ENCODE measurements at regions not wholly inside any gene's neighbourhood (a gene's known extent, or its start where the extent isn't known, plus 50 kb on each side); places are given as distances from the start of the nearest gene placed in this dataset.

GRCh38 chr12:124455336-124455735, 112.1 kb downstream of the NCOR2 start:
- Histone ChIP-seq H2AK5ac (ENCODE audit: insufficient read length, low read length) (no peak overlapping the region), H3K79me1 (ENCODE audit: insufficient read depth, low read depth, low read length, poor library complexity, severe bottlenecking) (no peaks in the 10 kb centered on the region), H3K4me2 (ENCODE audit: insufficient read depth, insufficient read length, low read length) (no peak overlapping the region), H2BK5ac (ENCODE audit: insufficient read length, low read length) (no peak overlapping the region), H3K27me3 (ENCODE audit: insufficient read depth, low read length) (no peaks in the 10 kb centered on the region), H3K79me2 (ENCODE audit: insufficient read depth, low read length) (no peaks in the 10 kb centered on the region), H2BK20ac (ENCODE audit: low read depth, low read length, poor library complexity, severe bottlenecking) (no peak overlapping the region), H3K9me3 (ENCODE audit: control insufficient read depth, low read depth, low read length) (no peaks in the 10 kb centered on the region), H4K8ac (replicated peaks; ENCODE audit: insufficient read length, low read depth, low read length) (no peak overlapping the region), H2BK15ac (ENCODE audit: low read depth, low read length) (no peak overlapping the region), H3K56ac (ENCODE audit: insufficient read length, low read depth, low read length) (no peak overlapping the region), H3K27ac (ENCODE audit: insufficient read length, low read depth, low read length) (no peak overlapping the region), H2AFZ (ENCODE audit: low read length) (no peak overlapping the region), H2BK120ac (ENCODE audit: low read depth, low read length, poor library complexity, severe bottlenecking) (no peak overlapping the region), H3K9ac (ENCODE audit: extremely low read depth, insufficient read length, low read length) (no peak overlapping the region), H2BK12ac (ENCODE audit: insufficient read length, low read depth, low read length) (no peak overlapping the region), H3K23ac (ENCODE audit: insufficient read length, low read depth, low read length) (no peak overlapping the region), H3T11ph (ENCODE audit: low read length) (no peak overlapping the region), H3K14ac (ENCODE audit: insufficient read depth, low read length) (no peak overlapping the region), H3K4me1 (ENCODE audit: insufficient read depth, low read length) (no peaks in the 10 kb centered on the region), H3K18ac (ENCODE audit: insufficient read length, low read depth, low read length) (no peak overlapping the region), H3K4ac (ENCODE audit: low read depth, low read length) (no peak overlapping the region), H4K20me1 (ENCODE audit: control insufficient read depth, insufficient read depth, insufficient read length) (peaks cover 5% of the 10 kb centered on the region), H3K23me2 (ENCODE audit: insufficient read length, low read depth, low read length, poor library complexity, severe bottlenecking) (no peaks in the 10 kb centered on the region), H4K5ac (ENCODE audit: insufficient read length, low read depth, low read length) (no peak overlapping the region), H4K91ac (ENCODE audit: insufficient read length, low read depth, low read length) (no peak overlapping the region)
- Mint-ChIP-seq H3K9me3 (no peaks in the 10 kb centered on the region), H3K27me3 (ENCODE audit: low read depth) (no peaks in the 10 kb centered on the region; the same call in 1 of the 2 replicates), H3K4me1 (peaks cover 9 to 27% of the 10 kb centered on the region in 2 experiments), H3K27ac (no peak overlapping the region; a peak in 1 of 7 replicates), H3K4me3 (no peak overlapping the region), H3K36me3 (ENCODE audit: insufficient read depth in 1 of 3, low read depth in 3 of 3) (peaks cover 9 to 36% (median 26%) of the 10 kb centered on the region in 3 experiments; a peak in 6 of 7 replicates)
- no CpG with 5 or more reads among the region's 9 CpGs for WGBS (ENCODE audit: extremely low coverage, insufficient read length, low lambda C conversion rate)
- no peak for DNase-seq
- TF ChIP-seq CTCF (conservative IDR thresholded peaks at IDR 0.05) = no peak

All from H9 (cell line).